Cardiac muscle cell (in vitro differentiated cells and primary cell): ENCODE measurements at regions not wholly inside any gene's neighbourhood (a gene's known extent, or its start where the extent isn't known, plus 50 kb on each side); places are given as distances from the start of the nearest gene placed in this dataset.
"Not testable (repeated sequence)": the region's sequence is repeated elsewhere in the genome, so short reads cannot be mapped to it uniquely, and the experiment has no call there.

Experiments
- DNase-seq, 2 donors: peaks; one replicate each; pipeline versions ENCODE4 v3.0.0 to v3.0.0-alpha.2; 2010 to 2017; ENCODE audit warnings: low read depth in 1 of 2, low spot score in 1 of 2
- H3K27ac ChIP-seq: fragments of 200-600 bp; sonication (generic); 2 replicates; pipeline ENCODE4 v1.5.1; 2016
- H3K27me3 ChIP-seq: fragments of 200-600 bp; sonication (generic); 2 replicates; pipeline ENCODE4 v1.6.0; 2016; ENCODE audit warnings: control low read depth
- H3K36me3 ChIP-seq: fragments of 200-600 bp; sonication (generic); 2 replicates; pipeline ENCODE4 v1.5.1; 2016; ENCODE audit warnings: control low read depth
- H3K4me1 ChIP-seq: fragments of 200-600 bp; sonication (generic); 2 replicates; pipeline ENCODE4 v1.8.1; 2017; ENCODE audit warnings: low read depth, mild to moderate bottlenecking, mixed run types
- H3K4me3 ChIP-seq: fragments of 200-600 bp; sonication (generic); 2 replicates; pipeline ENCODE4 v1.5.1; 2016; ENCODE audit warnings: mild to moderate bottlenecking
- H3K9me3 ChIP-seq: fragments of 200-600 bp; sonication (generic); 2 replicates; pipeline ENCODE4 v1.5.1; 2017; ENCODE audit warnings: low read depth, mild to moderate bottlenecking, control low read depth
- TF ChIP-seq, protein P1 (sequence below): IDR thresholded peaks from 2 replicates; pipeline ENCODE4 v1.5.1; 2012; ENCODE audit warnings: low read depth, mild to moderate bottlenecking, low read length

DNA sequence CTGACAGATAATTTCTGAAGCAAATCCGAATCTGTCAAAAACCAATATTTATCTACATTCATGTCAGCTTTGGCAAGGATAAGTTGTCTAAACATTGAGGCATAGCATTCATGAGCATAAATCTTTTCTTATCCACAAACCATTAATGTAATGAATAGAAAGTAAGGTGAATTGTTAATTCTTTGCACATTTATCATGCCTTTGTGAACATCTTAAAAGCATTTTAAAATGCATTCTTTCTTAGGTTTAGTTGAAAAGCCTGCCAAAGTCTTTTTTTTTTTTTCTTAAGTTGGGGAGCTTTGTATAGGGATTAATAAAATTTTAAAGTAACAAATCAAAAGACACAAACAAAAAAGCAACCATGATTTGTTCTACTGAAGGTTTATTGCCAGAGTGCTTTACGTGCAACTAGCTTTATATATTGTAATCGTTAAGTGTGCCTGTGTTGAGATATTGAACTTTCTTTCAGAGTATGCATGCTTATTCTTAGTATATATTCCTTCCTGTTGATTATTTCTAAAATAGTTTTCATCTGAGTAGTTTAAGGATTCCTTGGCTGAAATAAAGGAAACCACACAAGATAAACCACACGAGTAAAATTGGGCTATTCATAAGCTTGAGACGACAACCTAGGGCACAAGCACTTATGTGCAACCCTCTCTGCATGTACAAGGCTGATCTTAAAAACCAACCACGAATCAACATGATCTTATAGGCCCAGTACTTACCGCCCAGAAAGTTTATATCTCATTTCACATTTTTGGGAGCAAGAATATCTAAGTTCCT lies 1110.9 kb upstream of the CNTN5 start:
- no peaks in the 10 kb centered on the region for H3K36me3 ChIP-seq
- H3K27me3 ChIP-seq, result no peaks in the 10 kb centered on the region
- H3K27ac ChIP-seq, result no peak overlapping the region
- H3K9me3 ChIP-seq, result no peaks in the 10 kb centered on the region
- no peak overlapping the region for H3K4me3 ChIP-seq
- DNase-seq, result peak in 1 of 2 donors; percentile 83
- TF ChIP-seq, protein P1, sequence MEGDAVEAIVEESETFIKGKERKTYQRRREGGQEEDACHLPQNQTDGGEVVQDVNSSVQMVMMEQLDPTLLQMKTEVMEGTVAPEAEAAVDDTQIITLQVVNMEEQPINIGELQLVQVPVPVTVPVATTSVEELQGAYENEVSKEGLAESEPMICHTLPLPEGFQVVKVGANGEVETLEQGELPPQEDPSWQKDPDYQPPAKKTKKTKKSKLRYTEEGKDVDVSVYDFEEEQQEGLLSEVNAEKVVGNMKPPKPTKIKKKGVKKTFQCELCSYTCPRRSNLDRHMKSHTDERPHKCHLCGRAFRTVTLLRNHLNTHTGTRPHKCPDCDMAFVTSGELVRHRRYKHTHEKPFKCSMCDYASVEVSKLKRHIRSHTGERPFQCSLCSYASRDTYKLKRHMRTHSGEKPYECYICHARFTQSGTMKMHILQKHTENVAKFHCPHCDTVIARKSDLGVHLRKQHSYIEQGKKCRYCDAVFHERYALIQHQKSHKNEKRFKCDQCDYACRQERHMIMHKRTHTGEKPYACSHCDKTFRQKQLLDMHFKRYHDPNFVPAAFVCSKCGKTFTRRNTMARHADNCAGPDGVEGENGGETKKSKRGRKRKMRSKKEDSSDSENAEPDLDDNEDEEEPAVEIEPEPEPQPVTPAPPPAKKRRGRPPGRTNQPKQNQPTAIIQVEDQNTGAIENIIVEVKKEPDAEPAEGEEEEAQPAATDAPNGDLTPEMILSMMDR, result no peak
- no peaks in the 10 kb centered on the region for H3K4me1 ChIP-seq

- H3K36me3 ChIP-seq, result no peaks in the 10 kb centered on the region
- H3K9me3 ChIP-seq, result no peaks in the 10 kb centered on the region
- H3K27ac ChIP-seq, result no peak overlapping the region
- no peak overlapping the region for H3K4me3 ChIP-seq
- DNase-seq, result no peak
- TF ChIP-seq, protein P1, result no peak
- no peaks in the 10 kb centered on the region for H3K27me3 ChIP-seq
- H3K4me1 ChIP-seq, result no peaks in the 10 kb centered on the region
Observed at GRCh38 chr11:97912629-97913028, 1108.1 kb upstream of the CNTN5 start.

DNA sequence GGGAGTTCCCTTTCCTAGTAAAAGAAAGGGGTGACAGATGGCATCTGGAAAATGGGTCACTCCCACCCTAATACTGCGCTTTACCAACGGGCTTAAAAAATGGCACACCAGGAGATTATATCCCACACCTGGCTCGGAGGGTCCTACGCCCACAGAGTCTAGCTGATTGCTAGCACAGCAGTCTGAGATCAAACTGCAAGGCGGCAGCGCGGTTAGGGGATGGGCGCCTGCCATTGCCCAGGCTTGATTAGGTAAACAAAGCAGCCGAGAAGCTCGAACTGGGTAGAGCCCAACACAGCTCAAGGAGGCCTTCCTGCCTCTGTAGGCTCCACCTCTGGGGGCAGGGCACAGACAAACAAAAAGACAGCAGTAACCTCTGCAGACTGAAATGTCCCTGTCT lies 1097.8 kb upstream of the CNTN5 start:
- H3K27me3 ChIP-seq, H3K9me3 ChIP-seq: not testable (repeated sequence)

GRCh38 chr11:97934572-97935208 lies 1086.1 kb upstream of the CNTN5 start:
- Histone ChIP-seq H3K4me3 (no peak overlapping the region), H3K9me3 (no peaks in the 10 kb centered on the region), H3K27ac (no peak overlapping the region), H3K36me3 (no peaks in the 10 kb centered on the region), H3K4me1 (no peaks in the 10 kb centered on the region), H3K27me3 (no peaks in the 10 kb centered on the region)
- no peak for DNase-seq
- TF ChIP-seq, protein P1, result no peak

More for the DNA sequence above, 1097.8 kb upstream of the CNTN5 start:
- H3K4me3 ChIP-seq, DNase-seq, H3K36me3 ChIP-seq, H3K27ac ChIP-seq, H3K4me1 ChIP-seq: not testable (repeated sequence)

DNA sequence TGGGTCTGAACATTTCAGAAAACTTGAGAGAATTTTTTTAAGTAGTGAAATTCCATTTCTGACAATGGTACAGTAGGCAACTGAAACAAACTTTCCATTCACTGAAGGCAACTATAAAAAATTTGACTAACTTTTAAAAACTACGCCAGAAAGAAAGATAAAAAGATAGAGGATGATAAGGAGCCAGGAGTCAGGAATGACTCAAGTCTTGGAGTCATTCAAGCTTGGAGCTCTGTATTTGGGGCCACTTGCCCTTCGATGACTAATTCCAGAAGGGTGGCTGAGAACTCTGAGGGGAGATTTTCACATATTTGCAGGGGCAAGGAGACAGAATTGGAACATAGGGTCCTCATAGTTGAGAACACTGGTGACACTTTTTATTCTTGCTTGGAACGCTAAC lies 1083.2 kb upstream of the CNTN5 start:
- Histone ChIP-seq H3K4me3 (no peak overlapping the region), H3K4me1 (no peaks in the 10 kb centered on the region), H3K27me3 (no peaks in the 10 kb centered on the region), H3K27ac (no peak overlapping the region), H3K36me3 (no peaks in the 10 kb centered on the region), H3K9me3 (no peaks in the 10 kb centered on the region)
- TF ChIP-seq, protein P1, result no peak
- peak in 1 of 2 donors; percentile 46 for DNase-seq

GRCh38 chr11:97938789-97939188 lies 1082.0 kb upstream of the CNTN5 start:
- H3K9me3 ChIP-seq, result no peaks in the 10 kb centered on the region
- no peak for DNase-seq
- H3K27me3 ChIP-seq, result no peaks in the 10 kb centered on the region
- no peaks in the 10 kb centered on the region for H3K4me1 ChIP-seq
- TF ChIP-seq, protein P1, result no peak
- H3K4me3 ChIP-seq, result no peak overlapping the region
- H3K27ac ChIP-seq, result no peak overlapping the region
- no peaks in the 10 kb centered on the region for H3K36me3 ChIP-seq
